ENCODE measurements at regions not wholly inside any gene's neighbourhood (a gene's known extent, or its start where the extent isn't known, plus 50 kb on each side); places are given as distances from the start of the nearest gene placed in this dataset.

DNA sequence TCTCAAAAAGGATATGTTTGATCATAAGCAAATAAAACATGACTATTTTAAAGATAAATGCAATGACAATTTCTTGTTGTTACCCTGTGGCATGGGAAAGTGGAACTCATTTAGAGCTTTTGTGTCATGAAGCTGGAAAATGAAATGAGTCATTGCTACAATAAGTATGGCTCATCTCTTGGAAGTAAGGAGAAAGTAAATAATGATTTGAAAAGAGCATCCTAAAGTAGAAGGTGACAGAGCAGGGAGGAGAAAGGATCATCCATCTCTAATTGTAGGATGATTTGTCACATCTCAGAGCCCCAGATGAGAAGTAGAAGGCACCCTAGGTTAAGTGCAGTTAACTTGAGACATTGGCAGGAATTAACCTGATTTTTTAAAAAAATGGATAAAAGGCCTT lies 200.5 kb downstream of the CPS1 start:
- no peaks in the 10 kb centered on the region for H3K9me3 ChIP-seq (replicated peaks in 1 of 2; ENCODE audit: control insufficient read depth in 1 of 2, insufficient read depth in 1 of 2, low read length in 2 of 2)
- H4K20me1 ChIP-seq (ENCODE audit: insufficient read depth, low read length): no peaks in the 10 kb centered on the region
- no peak overlapping the region for H3K27ac ChIP-seq (ENCODE audit: low read depth in 1 of 2, low read length in 2 of 2)
- H3K4me1 ChIP-seq (ENCODE audit: control insufficient read depth in 1 of 2, insufficient read depth in 2 of 2, low read length in 2 of 2): no peaks in the 10 kb centered on the region
- H3K9ac ChIP-seq (ENCODE audit: insufficient read depth, low read length, poor library complexity, severe bottlenecking): no peak overlapping the region
- H3K36me3 ChIP-seq (replicated peaks in 1 of 2; ENCODE audit: control insufficient read depth in 1 of 2, insufficient read depth in 2 of 2, low read length in 2 of 2): no peaks in the 10 kb centered on the region
- no peaks in the 10 kb centered on the region for H3K27me3 ChIP-seq (ENCODE audit: control insufficient read depth in 2 of 2, insufficient read depth in 2 of 2, low read length in 2 of 2)
- no peak overlapping the region for H2AFZ ChIP-seq (ENCODE audit: insufficient read depth, low read depth, low read length, poor library complexity, severe bottlenecking)
- H3K9me3 Mint-ChIP-seq: peaks cover 0 to 3% (median 0%) of the 10 kb centered on the region in 7 donors
- no peaks in the 10 kb centered on the region for H3K79me2 ChIP-seq (ENCODE audit: insufficient read depth, low read length)
- TF ChIP-seq, protein P1, sequence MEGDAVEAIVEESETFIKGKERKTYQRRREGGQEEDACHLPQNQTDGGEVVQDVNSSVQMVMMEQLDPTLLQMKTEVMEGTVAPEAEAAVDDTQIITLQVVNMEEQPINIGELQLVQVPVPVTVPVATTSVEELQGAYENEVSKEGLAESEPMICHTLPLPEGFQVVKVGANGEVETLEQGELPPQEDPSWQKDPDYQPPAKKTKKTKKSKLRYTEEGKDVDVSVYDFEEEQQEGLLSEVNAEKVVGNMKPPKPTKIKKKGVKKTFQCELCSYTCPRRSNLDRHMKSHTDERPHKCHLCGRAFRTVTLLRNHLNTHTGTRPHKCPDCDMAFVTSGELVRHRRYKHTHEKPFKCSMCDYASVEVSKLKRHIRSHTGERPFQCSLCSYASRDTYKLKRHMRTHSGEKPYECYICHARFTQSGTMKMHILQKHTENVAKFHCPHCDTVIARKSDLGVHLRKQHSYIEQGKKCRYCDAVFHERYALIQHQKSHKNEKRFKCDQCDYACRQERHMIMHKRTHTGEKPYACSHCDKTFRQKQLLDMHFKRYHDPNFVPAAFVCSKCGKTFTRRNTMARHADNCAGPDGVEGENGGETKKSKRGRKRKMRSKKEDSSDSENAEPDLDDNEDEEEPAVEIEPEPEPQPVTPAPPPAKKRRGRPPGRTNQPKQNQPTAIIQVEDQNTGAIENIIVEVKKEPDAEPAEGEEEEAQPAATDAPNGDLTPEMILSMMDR (IDR thresholded peaks at IDR 0.05): no peak
- DNase-seq: no peak
- no peak overlapping the region for H3K27ac Mint-ChIP-seq
- H3K4me2 ChIP-seq (replicated peaks; ENCODE audit: extremely low read depth, low read length, poor library complexity, severe bottlenecking): no peak overlapping the region
- H3K4me3 Mint-ChIP-seq: no peak overlapping the region
- no peaks in the 10 kb centered on the region for H3K36me3 Mint-ChIP-seq
- H3K4me3 ChIP-seq (replicated peaks in 1 of 3; ENCODE audit: low read depth in 2 of 3, low read length in 3 of 3): no peak overlapping the region
- peaks cover 0 to 1% (median 0%) of the 10 kb centered on the region in 3 donors for H3K27me3 Mint-ChIP-seq (ENCODE audit: low read depth in 3 of 3)
- intact Hi-C loops (cut with micrococcal nuclease): no loop called here
- H3K4me1 Mint-ChIP-seq: no peaks in the 10 kb centered on the region

GRCh38 chr2:210762604-210763588 lies 206.5 kb downstream of the CPS1 start:
- Mint-ChIP-seq H3K27me3 (ENCODE audit: low read depth in 3 of 3) (peaks cover 0 to 1% (median 0%) of the 10 kb centered on the region in 3 donors), H3K36me3 (no peaks in the 10 kb centered on the region), H3K4me1 (no peaks in the 10 kb centered on the region), H3K4me3 (no peak overlapping the region), H3K27ac (no peak overlapping the region), H3K9me3 (peaks cover 0 to 3% (median 1%) of the 10 kb centered on the region in 7 donors)
- Histone ChIP-seq H3K9me3 (replicated peaks in 1 of 2; ENCODE audit: control insufficient read depth in 1 of 2, insufficient read depth in 1 of 2, low read length in 2 of 2) (peaks cover 0 to 7% of the 10 kb centered on the region in 2 donors), H3K4me2 (replicated peaks; ENCODE audit: extremely low read depth, low read length, poor library complexity, severe bottlenecking) (no peak overlapping the region), H3K4me3 (replicated peaks in 1 of 3; ENCODE audit: low read depth in 2 of 3, low read length in 3 of 3) (no peak overlapping the region), H3K27ac (ENCODE audit: low read depth in 1 of 2, low read length in 2 of 2) (no peak overlapping the region), H4K20me1 (ENCODE audit: insufficient read depth, low read length) (no peaks in the 10 kb centered on the region), H3K27me3 (ENCODE audit: control insufficient read depth in 2 of 2, insufficient read depth in 2 of 2, low read length in 2 of 2) (no peaks in the 10 kb centered on the region), H3K36me3 (replicated peaks in 1 of 2; ENCODE audit: control insufficient read depth in 1 of 2, insufficient read depth in 2 of 2, low read length in 2 of 2) (no peaks in the 10 kb centered on the region), H3K9ac (ENCODE audit: insufficient read depth, low read length, poor library complexity, severe bottlenecking) (no peak overlapping the region), H2AFZ (ENCODE audit: insufficient read depth, low read depth, low read length, poor library complexity, severe bottlenecking) (no peak overlapping the region), H3K79me2 (ENCODE audit: insufficient read depth, low read length) (no peaks in the 10 kb centered on the region), H3K4me1 (ENCODE audit: control insufficient read depth in 1 of 2, insufficient read depth in 2 of 2, low read length in 2 of 2) (no peaks in the 10 kb centered on the region)
- no peak for DNase-seq
- 86% methylated on average over 3 of the region's 9 CpGs for WGBS (ENCODE audit: insufficient coverage)
- intact Hi-C loops (cut with micrococcal nuclease): no loop called here
- TF ChIP-seq, protein P1 (IDR thresholded peaks at IDR 0.05): no peak
